Right renal cortex interstitium (tissue), 3 donors: ENCODE measurements at regions not wholly inside any gene's neighbourhood (a gene's known extent, or its start where the extent isn't known, plus 50 kb on each side); places are given as distances from the start of the nearest gene placed in this dataset.
"Not testable (repeated sequence)": the region's sequence is repeated elsewhere in the genome, so short reads cannot be mapped to it uniquely, and the experiment has no call there.

ENCODE experiments used
- DNase-seq, 3 donors: peaks; one replicate each; pipeline ENCODE4 v3.0.0-alpha.2; 2013; ENCODE audit warnings: low read depth in 3 of 3, low spot score in 2 of 3

DNA sequence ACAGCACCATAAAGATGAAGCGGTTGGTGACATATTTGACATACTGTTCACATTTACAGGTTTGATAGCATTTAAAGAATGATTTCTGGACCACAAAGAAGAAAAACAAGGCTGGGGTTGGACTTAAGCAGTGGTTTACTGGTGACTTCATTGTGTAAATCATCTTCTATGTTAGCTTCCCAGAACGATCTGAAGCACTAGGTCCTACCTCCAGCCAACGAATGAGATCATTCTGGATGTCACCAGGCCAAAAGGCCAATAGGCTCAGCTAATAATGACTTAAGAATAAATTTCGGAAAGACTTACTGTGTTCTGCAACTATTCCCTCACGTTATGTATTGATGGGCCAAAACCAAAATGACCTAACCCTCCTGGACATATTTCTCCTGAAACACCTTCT lies 675.3 kb upstream of the CCNG1 start:
- DNase-seq, result no peak

DNA sequence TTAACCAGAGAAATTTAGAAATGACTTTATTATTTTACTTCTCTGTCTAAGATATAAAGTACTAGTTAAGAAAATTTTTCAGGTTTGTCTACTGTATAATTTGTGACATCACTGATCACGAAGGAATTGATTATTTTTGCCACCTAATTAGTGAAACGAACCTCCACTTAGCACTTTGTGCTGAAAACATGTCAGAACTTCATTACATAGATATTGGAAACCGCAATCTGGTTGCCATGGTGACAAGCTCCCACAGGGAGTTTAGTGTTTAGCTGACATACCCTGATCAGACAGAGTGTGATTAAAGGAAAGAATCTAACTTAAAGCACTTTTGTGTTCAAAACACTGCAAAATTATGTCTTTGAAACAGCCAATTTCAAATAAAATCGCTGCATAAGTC lies 668.4 kb upstream of the CCNG1 start:
- no peak for DNase-seq

GRCh38 chr5:162785673-162786072 lies 651.7 kb upstream of the CCNG1 start:
- no peak for DNase-seq

- no peak for DNase-seq
Observed at GRCh38 chr5:162786234-162786633, 651.2 kb upstream of the CCNG1 start.

DNA sequence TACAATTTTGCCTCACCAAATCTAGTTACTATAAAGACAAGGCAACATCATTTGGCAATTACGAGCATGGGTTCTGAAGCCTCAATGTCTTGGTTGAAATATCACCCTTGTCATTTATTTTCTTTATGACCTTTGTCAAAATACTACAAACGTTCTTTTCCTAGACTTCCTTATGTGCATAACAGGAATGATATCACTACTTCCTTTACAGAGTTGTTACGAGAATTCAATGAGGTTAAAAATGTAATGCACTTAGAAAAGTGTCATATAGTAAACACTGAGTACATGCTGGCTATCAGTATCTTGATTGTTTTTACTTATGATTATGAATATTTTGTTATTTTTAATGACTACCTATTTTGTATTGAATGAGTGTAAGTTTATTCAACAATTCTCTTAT lies 640.9 kb upstream of the CCNG1 start:
- no peak for DNase-seq

- no peak for DNase-seq
Observed at GRCh38 chr5:162800301-162800700, 637.1 kb upstream of the CCNG1 start.

- DNase-seq, result no peak
Observed at GRCh38 chr5:162801235-162801634, 636.2 kb upstream of the CCNG1 start.

DNA sequence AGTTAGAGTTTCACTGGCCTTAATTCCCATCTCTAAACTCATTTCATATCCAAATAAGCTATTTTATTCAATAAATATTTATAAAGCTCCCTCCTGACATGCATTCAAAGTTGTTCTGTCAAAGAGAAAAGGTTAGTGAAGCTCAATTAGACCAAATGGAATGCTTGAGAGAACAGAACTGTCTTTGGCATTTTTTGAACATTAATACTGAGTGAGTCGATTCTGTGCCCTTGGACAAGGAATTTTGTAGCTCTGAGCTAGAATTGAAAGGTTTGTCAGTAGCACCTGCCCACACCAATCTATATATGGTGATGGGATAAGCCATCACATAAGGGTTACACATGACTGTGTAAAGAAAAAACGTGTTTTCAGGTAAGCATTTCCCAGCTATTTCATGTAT lies 631.2 kb upstream of the CCNG1 start:
- no peak for DNase-seq

GRCh38 chr5:162811071-162811470 lies 626.3 kb upstream of the CCNG1 start:
- no peak for DNase-seq

DNA sequence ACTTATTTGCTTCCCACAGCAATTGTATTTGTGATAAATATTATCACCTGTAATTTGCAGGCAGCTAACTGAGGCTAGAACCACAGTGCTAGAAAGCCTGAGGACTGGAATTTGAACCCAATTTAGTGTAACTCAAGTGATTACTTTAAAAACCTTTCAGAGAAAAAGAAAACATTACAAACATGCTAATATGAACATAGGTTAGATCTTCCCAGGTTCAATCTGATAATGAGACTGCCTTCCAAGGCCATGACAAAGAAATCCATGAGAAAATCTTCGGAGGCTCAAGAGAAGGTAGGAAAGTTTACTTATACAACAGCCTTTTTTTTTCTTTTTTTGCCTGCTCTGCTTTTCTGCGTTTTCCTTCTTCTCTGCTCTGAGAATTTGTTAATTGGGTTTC lies 620.6 kb upstream of the CCNG1 start:
- DNase-seq, result no peak

DNA sequence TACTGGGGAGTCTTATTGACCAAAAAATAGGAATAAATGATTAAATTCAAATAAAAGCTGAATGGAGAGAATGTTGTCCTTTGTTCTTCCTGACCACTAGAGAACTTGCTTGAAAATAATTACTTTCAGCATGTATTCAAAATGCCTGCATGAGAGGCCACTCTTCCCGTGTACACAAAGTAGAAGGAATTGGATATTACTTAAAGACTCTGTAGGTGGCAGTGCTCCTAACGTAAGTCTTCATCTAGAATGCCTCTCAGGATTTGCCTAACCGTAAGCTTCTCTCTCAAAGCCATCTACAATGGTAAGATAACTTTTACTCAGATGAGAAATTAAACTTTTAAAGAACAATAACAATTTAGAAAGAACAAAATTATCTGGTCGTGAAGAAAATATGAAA lies 620.0 kb upstream of the CCNG1 start:
- no peak for DNase-seq

DNA sequence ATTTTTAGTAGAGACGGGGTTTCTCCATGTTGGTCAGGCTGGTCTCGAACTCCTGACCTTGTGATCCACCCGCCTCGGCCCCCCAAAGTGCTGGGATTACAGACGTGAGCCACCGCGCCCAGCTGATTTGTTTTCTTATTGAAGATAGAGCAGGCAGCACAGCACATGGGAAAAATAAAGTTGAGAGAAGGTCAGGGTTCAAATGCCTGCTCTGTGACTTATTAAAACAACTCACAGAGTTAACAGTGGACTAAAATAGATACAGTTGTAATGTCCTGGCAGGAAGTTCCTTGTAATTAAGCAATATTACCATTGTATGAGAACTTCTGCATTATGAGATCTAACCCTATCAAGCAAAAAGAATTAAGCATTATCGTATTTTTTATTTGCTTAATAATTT lies 615.7 kb upstream of the CCNG1 start:
- DNase-seq, result not testable (repeated sequence)

DNA sequence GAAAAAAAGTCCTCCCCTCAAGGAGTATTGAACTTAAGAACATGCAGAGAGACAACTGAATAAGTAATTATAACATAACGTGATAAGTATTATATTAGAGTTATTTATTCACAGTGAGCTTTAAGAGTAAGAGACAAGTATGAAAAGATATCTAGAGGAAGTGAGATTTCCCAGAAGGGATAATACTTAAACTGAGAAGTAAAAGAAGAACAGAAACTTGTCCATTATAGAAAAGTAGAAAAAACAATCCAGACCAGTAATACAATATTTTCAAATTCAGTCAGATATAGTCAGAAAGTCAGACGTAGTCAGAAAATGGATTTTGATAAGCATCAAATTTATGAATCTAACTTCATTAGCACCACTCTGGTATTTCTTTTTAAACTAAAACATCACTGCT lies 613.0 kb upstream of the CCNG1 start:
- DNase-seq, result no peak

- no peak for DNase-seq
Observed at GRCh38 chr5:162837155-162837554, 600.2 kb upstream of the CCNG1 start.

- DNase-seq, result no peak
Observed at GRCh38 chr5:162842727-162843126, 594.7 kb upstream of the CCNG1 start.

DNA sequence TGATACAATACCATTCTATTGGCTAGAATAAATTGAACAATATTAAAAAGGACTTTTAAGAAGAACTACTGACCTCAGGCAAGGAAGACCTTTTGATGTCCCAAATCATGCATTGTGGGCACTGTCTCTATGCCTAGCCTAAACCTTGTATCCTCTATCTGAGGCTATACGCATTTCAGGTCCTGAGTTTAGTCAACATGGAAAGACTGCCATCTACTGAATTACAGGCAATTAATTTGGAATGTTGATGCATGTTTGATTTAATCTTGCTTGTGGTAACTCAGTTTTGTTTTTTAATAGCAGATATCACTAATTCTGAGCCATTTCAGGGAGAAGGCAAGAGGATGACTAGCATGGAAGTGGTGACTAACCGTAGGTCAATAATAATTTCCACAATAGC lies 585.3 kb upstream of the CCNG1 start:
- DNase-seq, result no peak

- no peak for DNase-seq
Observed at GRCh38 chr5:162858770-162859169, 578.6 kb upstream of the CCNG1 start.

DNA sequence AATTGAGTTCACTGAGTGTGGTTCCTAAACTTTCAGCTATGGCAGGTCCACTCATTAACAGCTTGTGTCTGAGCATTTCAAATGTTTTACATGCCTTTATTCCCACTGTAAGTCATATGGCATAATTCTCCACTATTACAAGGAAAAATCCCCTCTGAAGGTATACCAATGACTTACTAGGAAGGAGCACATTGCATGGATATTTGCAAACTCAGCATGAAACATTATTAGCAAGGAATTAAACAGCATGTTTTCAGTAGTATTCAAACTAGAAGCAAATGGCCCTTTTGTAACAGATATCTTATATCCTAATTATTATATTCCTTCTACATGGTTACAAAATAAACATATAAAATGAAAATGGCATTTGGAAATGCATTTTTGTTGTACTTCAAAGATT lies 566.4 kb upstream of the CCNG1 start:
- DNase-seq, result no peak

- no peak for DNase-seq
Observed at GRCh38 chr5:162882629-162883028, 554.8 kb upstream of the CCNG1 start.

DNA sequence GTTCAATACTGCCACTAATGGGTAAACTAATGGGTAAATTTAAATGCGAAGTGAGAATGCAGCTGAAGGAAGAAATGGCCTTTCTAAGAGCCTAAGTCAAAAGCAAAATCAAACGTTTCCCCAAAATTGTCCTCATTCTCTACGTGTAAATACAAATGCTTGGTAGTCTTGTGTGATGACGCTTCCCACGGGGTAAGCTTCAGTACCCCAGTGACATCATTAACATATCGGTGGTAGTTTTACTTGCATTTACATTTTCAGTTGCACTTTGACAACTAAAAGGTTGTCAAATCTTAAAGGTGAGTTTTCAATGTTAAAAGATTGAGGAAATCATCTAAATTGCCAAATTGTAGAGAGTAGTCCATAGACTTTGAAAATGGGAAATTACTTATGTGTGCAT lies 550.7 kb upstream of the CCNG1 start:
- no peak for DNase-seq

DNA sequence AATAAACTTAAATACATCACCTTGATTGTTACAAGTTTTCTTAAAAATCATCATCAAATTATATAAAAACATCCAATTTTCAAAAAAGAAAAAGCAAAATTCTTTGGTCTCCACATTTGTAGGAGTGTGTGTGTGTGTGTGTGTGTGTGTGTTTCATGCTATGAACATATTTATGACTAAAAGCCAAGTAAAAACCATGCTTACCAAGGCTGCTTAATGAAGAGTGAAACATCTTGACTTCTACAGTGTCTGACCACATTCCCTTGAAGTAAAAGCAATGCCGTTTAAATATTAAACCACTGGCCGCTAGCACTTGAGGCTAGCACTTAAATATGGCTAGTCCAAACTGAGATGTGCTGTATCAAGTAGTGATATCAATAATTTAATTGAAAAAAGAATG lies 549.1 kb upstream of the CCNG1 start:
- no peak for DNase-seq

DNA sequence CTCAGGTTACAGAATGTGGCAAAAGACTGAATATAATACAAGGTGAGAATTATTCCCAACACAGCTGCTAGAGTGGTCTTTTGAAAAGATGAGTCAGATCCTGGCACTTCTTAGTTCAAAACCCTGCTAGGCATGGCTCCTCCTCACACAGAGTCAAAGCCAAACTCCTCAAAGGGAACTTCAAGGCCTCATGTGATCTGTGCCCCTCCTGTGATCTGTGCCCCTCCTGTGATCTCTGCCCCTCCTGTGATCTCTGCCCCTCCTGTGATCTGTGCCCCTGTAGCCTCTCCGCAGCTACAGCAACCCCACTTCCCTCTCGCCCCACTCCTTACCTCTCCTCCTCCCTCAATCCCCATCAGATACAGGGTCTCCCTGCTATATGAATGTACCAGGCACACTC lies 525.5 kb upstream of the CCNG1 start:
- no peak for DNase-seq

DNA sequence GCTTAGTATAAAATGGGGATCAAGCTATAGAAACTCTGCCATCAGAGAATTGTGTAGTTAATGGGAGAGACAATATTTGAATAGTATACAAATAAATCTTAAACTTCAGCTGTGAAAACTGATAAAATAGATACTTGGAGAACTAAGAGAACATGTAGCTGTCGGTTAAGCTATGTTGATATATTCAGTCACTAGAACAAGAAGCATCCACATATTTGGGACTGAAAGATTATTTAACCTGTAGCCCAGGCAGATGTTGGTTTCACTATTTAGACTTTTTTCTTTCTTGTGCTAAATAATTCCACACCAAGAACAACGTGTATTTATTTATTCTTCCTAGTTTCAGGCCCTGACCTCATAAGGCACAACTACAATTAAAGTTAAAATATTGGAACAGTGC lies 521.0 kb upstream of the CCNG1 start:
- DNase-seq, result no peak

DNA sequence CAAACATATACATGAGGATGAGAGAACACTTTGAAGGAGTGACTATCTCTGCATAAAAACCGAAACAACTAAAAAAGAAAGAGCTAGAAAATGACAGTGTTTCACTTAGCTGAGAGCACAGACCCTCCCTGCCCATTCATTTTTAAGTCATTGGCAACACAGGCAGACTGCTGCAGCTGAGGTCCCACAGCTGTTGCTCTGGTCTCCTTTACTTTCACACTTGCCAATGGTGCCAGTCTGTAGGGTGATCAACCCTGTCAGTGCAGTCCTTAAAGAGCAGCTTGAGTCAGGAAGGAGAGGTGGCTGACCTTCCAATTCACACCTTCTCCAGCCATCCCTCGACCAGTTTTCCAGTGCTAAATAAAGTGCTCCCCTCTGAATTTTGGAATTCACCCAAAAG lies 508.3 kb upstream of the CCNG1 start:
- DNase-seq, result no peak
